ENCODE measurements at regions not wholly inside any gene's neighbourhood (a gene's known extent, or its start where the extent isn't known, plus 50 kb on each side); places are given as distances from the start of the nearest gene placed in this dataset.

DNA sequence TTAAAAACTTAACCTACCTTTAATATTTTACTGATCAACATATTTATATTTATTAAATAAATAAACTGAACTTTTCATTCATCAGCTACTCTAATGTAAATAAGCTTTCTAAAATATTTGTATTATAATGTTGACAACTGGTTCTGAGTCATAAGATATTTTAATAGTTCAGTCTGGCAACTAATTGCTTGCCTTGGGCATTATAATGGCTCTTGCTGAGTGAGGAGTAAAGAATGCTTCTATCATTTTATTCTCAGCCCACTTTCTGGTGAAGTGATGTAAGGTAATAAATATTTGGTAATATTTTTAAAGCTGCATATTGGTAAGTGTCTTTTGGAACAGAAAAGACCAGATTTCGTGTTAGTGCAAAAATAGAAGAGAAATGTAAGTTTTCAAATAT lies 81.5 kb downstream of the DIPK2A start (continued):
- TF ChIP-seq, protein P1, sequence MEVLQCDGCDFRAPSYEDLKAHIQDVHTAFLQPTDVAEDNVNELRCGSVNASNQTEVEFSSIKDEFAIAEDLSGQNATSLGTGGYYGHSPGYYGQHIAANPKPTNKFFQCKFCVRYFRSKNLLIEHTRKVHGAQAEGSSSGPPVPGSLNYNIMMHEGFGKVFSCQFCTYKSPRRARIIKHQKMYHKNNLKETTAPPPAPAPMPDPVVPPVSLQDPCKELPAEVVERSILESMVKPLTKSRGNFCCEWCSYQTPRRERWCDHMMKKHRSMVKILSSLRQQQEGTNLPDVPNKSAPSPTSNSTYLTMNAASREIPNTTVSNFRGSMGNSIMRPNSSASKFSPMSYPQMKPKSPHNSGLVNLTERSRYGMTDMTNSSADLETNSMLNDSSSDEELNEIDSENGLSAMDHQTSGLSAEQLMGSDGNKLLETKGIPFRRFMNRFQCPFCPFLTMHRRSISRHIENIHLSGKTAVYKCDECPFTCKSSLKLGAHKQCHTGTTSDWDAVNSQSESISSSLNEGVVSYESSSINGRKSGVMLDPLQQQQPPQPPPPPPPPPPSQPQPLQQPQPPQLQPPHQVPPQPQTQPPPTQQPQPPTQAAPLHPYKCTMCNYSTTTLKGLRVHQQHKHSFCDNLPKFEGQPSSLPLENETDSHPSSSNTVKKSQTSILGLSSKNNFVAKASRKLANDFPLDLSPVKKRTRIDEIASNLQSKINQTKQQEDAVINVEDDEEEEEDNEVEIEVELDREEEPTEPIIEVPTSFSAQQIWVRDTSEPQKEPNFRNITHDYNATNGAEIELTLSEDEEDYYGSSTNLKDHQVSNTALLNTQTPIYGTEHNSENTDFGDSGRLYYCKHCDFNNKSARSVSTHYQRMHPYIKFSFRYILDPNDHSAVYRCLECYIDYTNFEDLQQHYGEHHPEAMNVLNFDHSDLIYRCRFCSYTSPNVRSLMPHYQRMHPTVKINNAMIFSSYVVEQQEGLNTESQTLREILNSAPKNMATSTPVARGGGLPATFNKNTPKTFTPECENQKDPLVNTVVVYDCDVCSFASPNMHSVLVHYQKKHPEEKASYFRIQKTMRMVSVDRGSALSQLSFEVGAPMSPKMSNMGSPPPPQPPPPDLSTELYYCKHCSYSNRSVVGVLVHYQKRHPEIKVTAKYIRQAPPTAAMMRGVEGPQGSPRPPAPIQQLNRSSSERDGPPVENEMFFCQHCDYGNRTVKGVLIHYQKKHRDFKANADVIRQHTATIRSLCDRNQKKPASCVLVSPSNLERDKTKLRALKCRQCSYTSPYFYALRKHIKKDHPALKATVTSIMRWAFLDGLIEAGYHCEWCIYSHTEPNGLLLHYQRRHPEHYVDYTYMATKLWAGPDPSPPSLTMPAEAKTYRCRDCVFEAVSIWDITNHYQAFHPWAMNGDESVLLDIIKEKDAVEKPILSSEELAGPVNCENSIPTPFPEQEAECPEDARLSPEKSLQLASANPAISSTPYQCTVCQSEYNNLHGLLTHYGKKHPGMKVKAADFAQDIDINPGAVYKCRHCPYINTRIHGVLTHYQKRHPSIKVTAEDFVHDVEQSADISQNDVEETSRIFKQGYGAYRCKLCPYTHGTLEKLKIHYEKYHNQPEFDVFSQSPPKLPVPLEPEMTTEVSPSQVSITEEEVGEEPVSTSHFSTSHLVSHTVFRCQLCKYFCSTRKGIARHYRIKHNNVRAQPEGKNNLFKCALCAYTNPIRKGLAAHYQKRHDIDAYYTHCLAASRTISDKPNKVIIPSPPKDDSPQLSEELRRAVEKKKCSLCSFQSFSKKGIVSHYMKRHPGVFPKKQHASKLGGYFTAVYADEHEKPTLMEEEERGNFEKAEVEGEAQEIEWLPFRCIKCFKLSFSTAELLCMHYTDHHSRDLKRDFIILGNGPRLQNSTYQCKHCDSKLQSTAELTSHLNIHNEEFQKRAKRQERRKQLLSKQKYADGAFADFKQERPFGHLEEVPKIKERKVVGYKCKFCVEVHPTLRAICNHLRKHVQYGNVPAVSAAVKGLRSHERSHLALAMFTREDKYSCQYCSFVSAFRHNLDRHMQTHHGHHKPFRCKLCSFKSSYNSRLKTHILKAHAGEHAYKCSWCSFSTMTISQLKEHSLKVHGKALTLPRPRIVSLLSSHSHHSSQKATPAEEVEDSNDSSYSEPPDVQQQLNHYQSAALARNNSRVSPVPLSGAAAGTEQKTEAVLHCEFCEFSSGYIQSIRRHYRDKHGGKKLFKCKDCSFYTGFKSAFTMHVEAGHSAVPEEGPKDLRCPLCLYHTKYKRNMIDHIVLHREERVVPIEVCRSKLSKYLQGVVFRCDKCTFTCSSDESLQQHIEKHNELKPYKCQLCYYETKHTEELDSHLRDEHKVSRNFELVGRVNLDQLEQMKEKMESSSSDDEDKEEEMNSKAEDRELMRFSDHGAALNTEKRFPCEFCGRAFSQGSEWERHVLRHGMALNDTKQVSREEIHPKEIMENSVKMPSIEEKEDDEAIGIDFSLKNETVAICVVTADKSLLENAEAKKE (CRISPR knock-in tag; IDR thresholded peaks at IDR 0.05): no peak
- TF ChIP-seq, protein P2, sequence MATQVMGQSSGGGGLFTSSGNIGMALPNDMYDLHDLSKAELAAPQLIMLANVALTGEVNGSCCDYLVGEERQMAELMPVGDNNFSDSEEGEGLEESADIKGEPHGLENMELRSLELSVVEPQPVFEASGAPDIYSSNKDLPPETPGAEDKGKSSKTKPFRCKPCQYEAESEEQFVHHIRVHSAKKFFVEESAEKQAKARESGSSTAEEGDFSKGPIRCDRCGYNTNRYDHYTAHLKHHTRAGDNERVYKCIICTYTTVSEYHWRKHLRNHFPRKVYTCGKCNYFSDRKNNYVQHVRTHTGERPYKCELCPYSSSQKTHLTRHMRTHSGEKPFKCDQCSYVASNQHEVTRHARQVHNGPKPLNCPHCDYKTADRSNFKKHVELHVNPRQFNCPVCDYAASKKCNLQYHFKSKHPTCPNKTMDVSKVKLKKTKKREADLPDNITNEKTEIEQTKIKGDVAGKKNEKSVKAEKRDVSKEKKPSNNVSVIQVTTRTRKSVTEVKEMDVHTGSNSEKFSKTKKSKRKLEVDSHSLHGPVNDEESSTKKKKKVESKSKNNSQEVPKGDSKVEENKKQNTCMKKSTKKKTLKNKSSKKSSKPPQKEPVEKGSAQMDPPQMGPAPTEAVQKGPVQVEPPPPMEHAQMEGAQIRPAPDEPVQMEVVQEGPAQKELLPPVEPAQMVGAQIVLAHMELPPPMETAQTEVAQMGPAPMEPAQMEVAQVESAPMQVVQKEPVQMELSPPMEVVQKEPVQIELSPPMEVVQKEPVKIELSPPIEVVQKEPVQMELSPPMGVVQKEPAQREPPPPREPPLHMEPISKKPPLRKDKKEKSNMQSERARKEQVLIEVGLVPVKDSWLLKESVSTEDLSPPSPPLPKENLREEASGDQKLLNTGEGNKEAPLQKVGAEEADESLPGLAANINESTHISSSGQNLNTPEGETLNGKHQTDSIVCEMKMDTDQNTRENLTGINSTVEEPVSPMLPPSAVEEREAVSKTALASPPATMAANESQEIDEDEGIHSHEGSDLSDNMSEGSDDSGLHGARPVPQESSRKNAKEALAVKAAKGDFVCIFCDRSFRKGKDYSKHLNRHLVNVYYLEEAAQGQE (IDR thresholded peaks at IDR 0.05; ENCODE audit: unreplicated experiment): no peak

DNA sequence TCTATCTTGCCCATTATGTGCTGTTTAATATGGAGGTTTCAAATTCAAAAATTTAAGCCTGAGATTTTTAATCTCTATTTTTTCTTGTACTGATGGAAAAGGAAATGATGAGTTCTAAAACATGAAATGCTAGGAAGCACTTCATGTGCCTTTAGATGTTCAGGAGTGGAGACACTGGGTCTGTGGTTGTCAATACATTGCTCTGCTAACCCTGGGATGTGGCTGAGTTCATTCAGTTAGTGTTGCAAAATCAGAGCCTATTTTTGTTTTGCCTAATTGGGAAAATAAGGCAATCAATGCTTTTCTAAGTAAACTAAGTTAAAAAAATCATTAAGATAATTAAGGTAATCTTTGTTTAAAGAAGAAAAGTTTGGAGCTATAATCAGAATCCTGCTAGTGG lies 83.1 kb downstream of the DIPK2A start:
- no peak for ATAC-seq
- no peak overlapping the region for H3K27ac ChIP-seq (ENCODE audit: low read depth)
- Mint-ChIP-seq H3K4me3 (no peak overlapping the region), H3K27ac (no peak overlapping the region), H3K36me3 (ENCODE audit: low read depth) (no peaks in the 10 kb centered on the region), H3K27me3 (ENCODE audit: insufficient read depth, low read depth, poor library complexity) (no peaks in the 10 kb centered on the region), H3K9me3 (no peaks in the 10 kb centered on the region), H3K4me1 (peaks cover 18% of the 10 kb centered on the region; the same call in 2 of the 3 replicates)
- H4K20me1 ChIP-seq (replicated peaks; ENCODE audit: insufficient read depth): no peaks in the 10 kb centered on the region
- no peak overlapping the region for H2AFZ ChIP-seq
- no peaks in the 10 kb centered on the region for H3F3A ChIP-seq (replicated peaks; ENCODE audit: low read depth)
- H3K27me3 ChIP-seq (ENCODE audit: insufficient read depth): no peaks in the 10 kb centered on the region
- H3K4me1 ChIP-seq (ENCODE audit: insufficient read depth): peaks cover 5% of the 10 kb centered on the region; the same call in 1 of the 2 replicates
- no peak overlapping the region for H3K4me3 ChIP-seq
- H3K9me2 ChIP-seq (ENCODE audit: insufficient read depth): no peaks in the 10 kb centered on the region; the same call in none of the 2 replicates
- no peak for DNase-seq (ENCODE audit: low spot score)
- no peaks in the 10 kb centered on the region for H3K79me2 ChIP-seq (replicated peaks; ENCODE audit: insufficient read depth)
- H3K36me3 ChIP-seq (ENCODE audit: insufficient read depth): no peaks in the 10 kb centered on the region
- H3K4me2 ChIP-seq: no peak overlapping the region
- TF ChIP-seq JUNB (IDR thresholded peaks at IDR 0.05; ENCODE audit: unreplicated experiment) (no peak), STAT1 (IDR thresholded peaks at IDR 0.05; ENCODE audit: unreplicated experiment) (no peak), ZNF331 (CRISPR knock-in tag; IDR thresholded peaks at IDR 0.05; ENCODE audit: low read depth) (no peak), EZH2phosphoT487 (IDR thresholded peaks at IDR 0.05; ENCODE audit: unreplicated experiment) (no peak)
- TF ChIP-seq, protein P1 (CRISPR knock-in tag; IDR thresholded peaks at IDR 0.05): no peak
